CD14-positive monocyte (primary cell): ENCODE measurements at regions not wholly inside any gene's neighbourhood (a gene's known extent, or its start where the extent isn't known, plus 50 kb on each side); places are given as distances from the start of the nearest gene placed in this dataset.

ENCODE experiments used
- DNase-seq, 3 donors: peaks; one replicate each; pipeline ENCODE4 v3.0.0-alpha.2; 2011 to 2022
- H2AFZ ChIP-seq: 2 replicates; pipeline ENCODE4 v1.6.0; 2012; ENCODE audit warnings: mild to moderate bottlenecking, low read depth, low read length, inconsistent platforms; ENCODE audit not compliant: insufficient read depth, poor library complexity, severe bottlenecking
- H3K27ac ChIP-seq, 2 donors: 1 replicate in 1 of 2; 2 replicates in 1 of 2; pipeline ENCODE4 v1.5.1; 2012 to 2013; ENCODE audit warnings: low read length in 2 of 2, control low read depth in 1 of 2, inconsistent platforms in 1 of 2, low read depth in 1 of 2, mild to moderate bottlenecking in 1 of 2
- H3K27me3 ChIP-seq, 2 donors: one replicate each; pipeline versions ENCODE4 v1.6.0 to v1.6.1; 2011 to 2013; ENCODE audit warnings: low read length in 2 of 2; ENCODE audit not compliant: control insufficient read depth in 2 of 2, insufficient read depth in 2 of 2
- H3K36me3 ChIP-seq, 2 donors: replicated peaks in 1 of 2; 1 replicate in 1 of 2; 2 replicates in 1 of 2; pipeline versions ENCODE4 v1.5.1 to v1.6.1; 2012 to 2013; ENCODE audit warnings: low read length in 2 of 2, control low read depth in 1 of 2, inconsistent platforms in 1 of 2, mild to moderate bottlenecking in 1 of 2; ENCODE audit not compliant: insufficient read depth in 2 of 2, control insufficient read depth in 1 of 2
- H3K4me1 ChIP-seq, 2 donors: 1 replicate in 1 of 2; 2 replicates in 1 of 2; pipeline versions ENCODE4 v1.5.1 to v1.6.1; 2012 to 2013; ENCODE audit warnings: low read length in 2 of 2, control low read depth in 1 of 2, inconsistent platforms in 1 of 2, mild to moderate bottlenecking in 1 of 2, moderate library complexity in 1 of 2; ENCODE audit not compliant: insufficient read depth in 2 of 2, control insufficient read depth in 1 of 2
- H3K4me2 ChIP-seq: replicated peaks from 2 replicates; pipeline ENCODE3; 2012; ENCODE audit warnings: low read length, moderate library complexity, mild to moderate bottlenecking; ENCODE audit not compliant: poor library complexity, severe bottlenecking; ENCODE audit errors: extremely low read depth
- H3K4me3 ChIP-seq, 3 experiments: fragments of 200-600 bp in 1 of 3; sonication (generic) in 1 of 3; replicated peaks in 1 of 3; 1 replicate in 2 of 3; 2 replicates in 1 of 3; pipeline ENCODE4 v1.5.1; 2011 to 2013; ENCODE audit warnings: low read length in 3 of 3, mild to moderate bottlenecking in 3 of 3, control low read depth in 2 of 3, low read depth in 2 of 3, inconsistent platforms in 1 of 3, moderate library complexity in 1 of 3
- H3K79me2 ChIP-seq: 2 replicates; pipeline ENCODE4 v1.6.0; 2012; ENCODE audit warnings: mild to moderate bottlenecking, control low read depth, inconsistent platforms, low read length, moderate library complexity; ENCODE audit not compliant: insufficient read depth
- H3K9ac ChIP-seq: 2 replicates; pipeline ENCODE4 v1.6.0; 2017; ENCODE audit warnings: low read length, mild to moderate bottlenecking; ENCODE audit not compliant: insufficient read depth, poor library complexity, severe bottlenecking
- H3K9me3 ChIP-seq, 2 donors: replicated peaks in 1 of 2; 1 replicate in 1 of 2; 2 replicates in 1 of 2; pipeline versions ENCODE4 v1.5.1 to v1.6.1; 2012 to 2013; ENCODE audit warnings: low read length in 2 of 2, control low read depth in 1 of 2; ENCODE audit not compliant: control insufficient read depth in 1 of 2, insufficient read depth in 1 of 2
- H4K20me1 ChIP-seq: 2 replicates; pipeline ENCODE4 v1.6.0; 2012; ENCODE audit warnings: mild to moderate bottlenecking, low read length, control low read depth, moderate library complexity; ENCODE audit not compliant: insufficient read depth
- H3K27ac Mint-ChIP-seq, 7 donors: one replicate each; pipeline ENCODE4 v1.8.0; 2020; ENCODE audit warnings: mild to moderate bottlenecking in 7 of 7, mixed read lengths in 7 of 7, moderate library complexity in 6 of 7, inconsistent platforms in 2 of 7
- H3K27me3 Mint-ChIP-seq, 3 donors: one replicate each; pipeline ENCODE4 v1.8.0; 2021 to 2022; ENCODE audit warnings: low read depth in 3 of 3, mild to moderate bottlenecking in 3 of 3, mixed read lengths in 3 of 3, moderate library complexity in 3 of 3, inconsistent platforms in 1 of 3
- H3K36me3 Mint-ChIP-seq, 2 donors: one replicate each; pipeline ENCODE4 v1.8.0; 2020; ENCODE audit warnings: mixed read lengths in 2 of 2, inconsistent platforms in 1 of 2, mild to moderate bottlenecking in 1 of 2
- H3K4me1 Mint-ChIP-seq: one replicate; pipeline ENCODE4 v1.8.0; 2020; ENCODE audit warnings: mild to moderate bottlenecking, mixed read lengths
- H3K4me3 Mint-ChIP-seq, 2 donors: one replicate each; pipeline ENCODE4 v1.8.0; 2020; ENCODE audit warnings: mild to moderate bottlenecking in 2 of 2, mixed read lengths in 2 of 2, moderate library complexity in 1 of 2
- H3K9me3 Mint-ChIP-seq, 7 donors: one replicate each; pipeline ENCODE4 v1.8.0; 2020 to 2022; ENCODE audit warnings: mixed read lengths in 7 of 7, mild to moderate bottlenecking in 6 of 7, moderate library complexity in 6 of 7, inconsistent platforms in 2 of 7
- WGBS: methylation state at CpG from one replicate; pipeline ENCODE4 v1.1.5; 2013; ENCODE audit warnings: missing lambda C conversion rate; ENCODE audit not compliant: insufficient coverage; 5-methylcytosine and 5-hydroxymethylcytosine counted together
- intact Hi-C, 2 donors: fragments of 100-400 bp; cut with micrococcal nuclease; formaldehyde crosslinking; loops; one replicate each; pipeline versions ENCODE4 v1.15.0 to v1.15.1; 2023
- TF ChIP-seq, protein P1 (sequence below): fragments of 200-600 bp; IDR thresholded peaks from one replicate; pipeline ENCODE4 v1.8.0; 2022; ENCODE audit warnings: antibody characterized with exemption, mild to moderate bottlenecking

- Mint-ChIP-seq H3K27ac (no peak overlapping the region), H3K4me3 (no peak overlapping the region), H3K27me3 (peaks cover 3 to 5% (median 4%) of the 10 kb centered on the region in 3 donors), H3K4me1 (no peaks in the 10 kb centered on the region), H3K36me3 (no peaks in the 10 kb centered on the region), H3K9me3 (peaks cover 0 to 5% (median 0%) of the 10 kb centered on the region in 7 donors)
- H3K27me3 ChIP-seq: no peaks in the 10 kb centered on the region
- H4K20me1 ChIP-seq: no peaks in the 10 kb centered on the region
- H3K4me3 ChIP-seq: no peak overlapping the region
- 100% methylated on average over 1 of the region's 1 CpG for WGBS
- no peaks in the 10 kb centered on the region for H3K9me3 ChIP-seq
- no peaks in the 10 kb centered on the region for H3K79me2 ChIP-seq
- no peak for DNase-seq
- H2AFZ ChIP-seq: no peak overlapping the region
- no peak overlapping the region for H3K4me2 ChIP-seq
- no peak overlapping the region for H3K27ac ChIP-seq
- TF ChIP-seq, protein P1, sequence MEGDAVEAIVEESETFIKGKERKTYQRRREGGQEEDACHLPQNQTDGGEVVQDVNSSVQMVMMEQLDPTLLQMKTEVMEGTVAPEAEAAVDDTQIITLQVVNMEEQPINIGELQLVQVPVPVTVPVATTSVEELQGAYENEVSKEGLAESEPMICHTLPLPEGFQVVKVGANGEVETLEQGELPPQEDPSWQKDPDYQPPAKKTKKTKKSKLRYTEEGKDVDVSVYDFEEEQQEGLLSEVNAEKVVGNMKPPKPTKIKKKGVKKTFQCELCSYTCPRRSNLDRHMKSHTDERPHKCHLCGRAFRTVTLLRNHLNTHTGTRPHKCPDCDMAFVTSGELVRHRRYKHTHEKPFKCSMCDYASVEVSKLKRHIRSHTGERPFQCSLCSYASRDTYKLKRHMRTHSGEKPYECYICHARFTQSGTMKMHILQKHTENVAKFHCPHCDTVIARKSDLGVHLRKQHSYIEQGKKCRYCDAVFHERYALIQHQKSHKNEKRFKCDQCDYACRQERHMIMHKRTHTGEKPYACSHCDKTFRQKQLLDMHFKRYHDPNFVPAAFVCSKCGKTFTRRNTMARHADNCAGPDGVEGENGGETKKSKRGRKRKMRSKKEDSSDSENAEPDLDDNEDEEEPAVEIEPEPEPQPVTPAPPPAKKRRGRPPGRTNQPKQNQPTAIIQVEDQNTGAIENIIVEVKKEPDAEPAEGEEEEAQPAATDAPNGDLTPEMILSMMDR: no peak
- H3K36me3 ChIP-seq: no peaks in the 10 kb centered on the region
- no peaks in the 10 kb centered on the region for H3K4me1 ChIP-seq
- no peak overlapping the region for H3K9ac ChIP-seq
- intact Hi-C loops: no loop called here
Observed at GRCh38 chr13:39232401-39232980, 194.2 kb downstream of the NHLRC3 start.

DNA sequence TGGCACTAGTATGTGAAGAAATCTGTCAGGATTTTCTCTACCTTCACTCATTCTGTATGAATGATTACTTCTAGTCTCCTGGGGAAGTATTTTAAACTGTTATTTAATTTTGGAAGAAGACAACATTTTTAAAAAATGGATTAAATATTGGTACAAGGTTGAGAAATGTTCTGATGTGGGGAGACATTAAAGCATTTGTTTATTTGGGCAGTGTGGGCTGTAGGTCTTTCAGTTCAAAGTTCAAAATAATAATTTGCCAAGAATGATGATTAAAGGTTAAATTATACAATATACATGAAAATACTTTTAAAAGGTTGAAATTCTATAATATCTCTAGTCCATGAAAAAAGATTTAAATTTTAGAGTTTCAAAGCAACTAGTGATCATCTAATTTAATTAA is 194.7 kb downstream of the NHLRC3 start:
- H3K36me3 ChIP-seq: no peaks in the 10 kb centered on the region

More for the DNA sequence above, 194.7 kb downstream of the NHLRC3 start:
- H3K27me3 Mint-ChIP-seq: peaks cover 3 to 5% (median 4%) of the 10 kb centered on the region in 3 donors
- Histone ChIP-seq H3K9ac (no peak overlapping the region), H3K4me3 (no peak overlapping the region), H3K4me2 (no peak overlapping the region), H3K9me3 (no peaks in the 10 kb centered on the region), H3K27me3 (no peaks in the 10 kb centered on the region), H2AFZ (no peak overlapping the region), H3K4me1 (no peaks in the 10 kb centered on the region), H3K79me2 (no peaks in the 10 kb centered on the region), H4K20me1 (no peaks in the 10 kb centered on the region), H3K27ac (no peak overlapping the region)
- TF ChIP-seq, protein P1: no peak
- intact Hi-C loops: no loop called here
- H3K27ac Mint-ChIP-seq: no peak overlapping the region
- H3K4me1 Mint-ChIP-seq: no peaks in the 10 kb centered on the region
- H3K4me3 Mint-ChIP-seq: no peak overlapping the region
- peaks cover 0 to 5% (median 0%) of the 10 kb centered on the region in 7 donors for H3K9me3 Mint-ChIP-seq
- DNase-seq: no peak
- no peaks in the 10 kb centered on the region for H3K36me3 Mint-ChIP-seq
